ENCODE measurements at regions not wholly inside any gene's neighbourhood (a gene's known extent, or its start where the extent isn't known, plus 50 kb on each side); places are given as distances from the start of the nearest gene placed in this dataset.

GRCh38 chr5:17995997-17996396, 361.7 kb downstream of the TAF11L14 start:
- TF ChIP-seq CTCF (IDR thresholded peaks at IDR 0.05) (no peak), POLR2A (IDR thresholded peaks at IDR 0.05) (no peak)

Measured in Peyer's patch (tissue), 4 donors.